Astrocyte (in vitro differentiated cells and primary cell): ENCODE measurements at regions not wholly inside any gene's neighbourhood (a gene's known extent, or its start where the extent isn't known, plus 50 kb on each side); places are given as distances from the start of the nearest gene placed in this dataset.

Source experiments
- DNase-seq: peaks from one replicate; pipeline ENCODE4 v3.0.0-alpha.2; 2010; ENCODE audit warnings: low read depth
- FAIRE-seq: peaks from 2 replicates; lab custom pipeline; 2011; peaks lifted over from hg19 to GRCh38; lab: Jason Lieb, UNC
- H2AFZ ChIP-seq: 2 replicates; pipeline ENCODE4 v1.6.0; 2012; ENCODE audit warnings: low read depth, low read length, inconsistent platforms
- H3K27ac ChIP-seq: 2 replicates; pipeline ENCODE4 v1.5.1; 2011; ENCODE audit warnings: low read depth, low read length, inconsistent platforms
- H3K27me3 ChIP-seq: 2 replicates; pipeline ENCODE4 v1.6.0; 2011; ENCODE audit warnings: low read length, inconsistent platforms; ENCODE audit not compliant: insufficient read depth
- H3K36me3 ChIP-seq: 2 replicates; pipeline ENCODE4 v1.5.1; 2011; ENCODE audit warnings: low read length, inconsistent platforms; ENCODE audit not compliant: insufficient read depth
- H3K4me1 ChIP-seq: 2 replicates; pipeline ENCODE4 v1.5.1; 2011; ENCODE audit warnings: low read length, inconsistent platforms; ENCODE audit not compliant: insufficient read depth
- H3K4me2 ChIP-seq: 2 replicates; pipeline ENCODE4 v1.6.0; 2012; ENCODE audit warnings: low read length, inconsistent platforms
- H3K4me3 ChIP-seq: 2 replicates; pipeline ENCODE4 v1.5.1; 2011; ENCODE audit warnings: low read depth, mild to moderate bottlenecking, low read length, inconsistent platforms; ENCODE audit not compliant: insufficient read depth
- H3K79me2 ChIP-seq: 2 replicates; pipeline ENCODE4 v1.6.0; 2012; ENCODE audit warnings: mild to moderate bottlenecking, low read length, inconsistent platforms; ENCODE audit not compliant: insufficient read depth
- H3K9ac ChIP-seq: 2 replicates; pipeline ENCODE4 v1.6.0; 2012; ENCODE audit warnings: mild to moderate bottlenecking, low read length, inconsistent platforms
- H3K9me3 ChIP-seq: 2 replicates; pipeline ENCODE4 v1.5.1; 2012; ENCODE audit warnings: low read depth, mild to moderate bottlenecking, low read length, inconsistent platforms; ENCODE audit not compliant: insufficient read depth
- H4K20me1 ChIP-seq: 2 replicates; pipeline ENCODE4 v1.6.0; 2012; ENCODE audit warnings: low read length, inconsistent platforms; ENCODE audit not compliant: insufficient read depth
- H3K27ac Mint-ChIP-seq: one replicate; pipeline ENCODE4 v1.8.0; 2021; ENCODE audit warnings: mild to moderate bottlenecking, mixed read lengths; ENCODE audit not compliant: unreplicated experiment
- H3K27me3 Mint-ChIP-seq: one replicate; pipeline ENCODE4 v1.8.0; 2021; ENCODE audit warnings: low read depth, mixed read lengths; ENCODE audit not compliant: unreplicated experiment
- H3K36me3 Mint-ChIP-seq: one replicate; pipeline ENCODE4 v1.8.0; 2021; ENCODE audit warnings: low read depth, mixed read lengths; ENCODE audit not compliant: unreplicated experiment
- H3K4me1 Mint-ChIP-seq: one replicate; pipeline ENCODE4 v1.8.0; 2021; ENCODE audit warnings: low read depth, mixed read lengths; ENCODE audit not compliant: unreplicated experiment
- H3K4me3 Mint-ChIP-seq: one replicate; pipeline ENCODE4 v1.8.0; 2021; ENCODE audit warnings: mild to moderate bottlenecking, moderate library complexity, mixed read lengths; ENCODE audit not compliant: unreplicated experiment
- H3K9me3 Mint-ChIP-seq: one replicate; pipeline ENCODE4 v1.8.0; 2021; ENCODE audit warnings: mild to moderate bottlenecking, mixed read lengths; ENCODE audit not compliant: unreplicated experiment
- EZH2 ChIP-seq: IDR thresholded peaks from 2 replicates; pipeline ENCODE4 v1.6.1; 2012; ENCODE audit warnings: mild to moderate bottlenecking, low read length, inconsistent platforms; ENCODE audit not compliant: insufficient read depth
- TF ChIP-seq, protein P1 (sequence below): IDR thresholded peaks from 2 replicates; pipeline ENCODE4 v1.5.1; 2011; ENCODE audit warnings: low read depth, mild to moderate bottlenecking, inconsistent platforms, low read length, moderate library complexity; ENCODE audit not compliant: insufficient read depth

DNA sequence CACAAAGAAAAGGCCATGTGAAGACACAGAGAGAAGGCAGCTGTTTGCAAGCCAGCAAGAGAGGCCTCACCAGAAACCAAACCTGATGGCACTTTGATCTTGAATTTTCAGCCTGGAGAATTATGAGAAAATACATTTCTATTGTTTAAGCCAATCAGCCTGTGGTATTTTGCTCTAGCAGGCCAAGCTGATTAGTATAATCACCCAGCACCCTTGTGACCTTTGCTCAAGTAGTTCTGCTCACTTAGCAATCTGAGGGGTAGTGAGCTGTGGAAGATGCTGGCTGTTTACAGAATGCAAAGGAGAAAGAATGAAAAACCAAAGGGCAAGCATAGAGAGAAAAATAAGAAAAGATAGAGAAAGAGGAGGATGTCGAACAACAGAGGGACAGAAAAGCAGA is 396.4 kb upstream of the BOD1L1 start:
- H3K27me3 ChIP-seq: no peaks in the 10 kb centered on the region
- no peak overlapping the region for H2AFZ ChIP-seq
- DNase-seq: no peak
- Mint-ChIP-seq H3K27ac (no peak overlapping the region), H3K9me3 (no peaks in the 10 kb centered on the region), H3K27me3 (peaks cover 5% of the 10 kb centered on the region), H3K4me3 (no peak overlapping the region), H3K36me3 (no peaks in the 10 kb centered on the region), H3K4me1 (peaks cover 9% of the 10 kb centered on the region)
- H3K79me2 ChIP-seq: no peaks in the 10 kb centered on the region
- no peak overlapping the region for H3K4me3 ChIP-seq
- no peak overlapping the region for H3K4me2 ChIP-seq
- no peak for FAIRE-seq
- H3K27ac ChIP-seq: no peak overlapping the region
- no peak for TF ChIP-seq EZH2
- TF ChIP-seq, protein P1, sequence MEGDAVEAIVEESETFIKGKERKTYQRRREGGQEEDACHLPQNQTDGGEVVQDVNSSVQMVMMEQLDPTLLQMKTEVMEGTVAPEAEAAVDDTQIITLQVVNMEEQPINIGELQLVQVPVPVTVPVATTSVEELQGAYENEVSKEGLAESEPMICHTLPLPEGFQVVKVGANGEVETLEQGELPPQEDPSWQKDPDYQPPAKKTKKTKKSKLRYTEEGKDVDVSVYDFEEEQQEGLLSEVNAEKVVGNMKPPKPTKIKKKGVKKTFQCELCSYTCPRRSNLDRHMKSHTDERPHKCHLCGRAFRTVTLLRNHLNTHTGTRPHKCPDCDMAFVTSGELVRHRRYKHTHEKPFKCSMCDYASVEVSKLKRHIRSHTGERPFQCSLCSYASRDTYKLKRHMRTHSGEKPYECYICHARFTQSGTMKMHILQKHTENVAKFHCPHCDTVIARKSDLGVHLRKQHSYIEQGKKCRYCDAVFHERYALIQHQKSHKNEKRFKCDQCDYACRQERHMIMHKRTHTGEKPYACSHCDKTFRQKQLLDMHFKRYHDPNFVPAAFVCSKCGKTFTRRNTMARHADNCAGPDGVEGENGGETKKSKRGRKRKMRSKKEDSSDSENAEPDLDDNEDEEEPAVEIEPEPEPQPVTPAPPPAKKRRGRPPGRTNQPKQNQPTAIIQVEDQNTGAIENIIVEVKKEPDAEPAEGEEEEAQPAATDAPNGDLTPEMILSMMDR: no peak
- H3K36me3 ChIP-seq: no peaks in the 10 kb centered on the region
- H3K4me1 ChIP-seq: peaks cover 11% of the 10 kb centered on the region
- H4K20me1 ChIP-seq: no peaks in the 10 kb centered on the region
- H3K9me3 ChIP-seq: no peaks in the 10 kb centered on the region
- H3K9ac ChIP-seq: no peak overlapping the region

- H3K9me3 Mint-ChIP-seq: no peaks in the 10 kb centered on the region
- no peak for DNase-seq
These were observed 397.6 kb upstream of the BOD1L1 start for GRCh38 chr4:14025111-14025510.

GRCh38 chr4:14025891-14026290 is 398.4 kb upstream of the BOD1L1 start:
- Mint-ChIP-seq H3K4me3 (no peak overlapping the region), H3K9me3 (no peaks in the 10 kb centered on the region), H3K36me3 (no peaks in the 10 kb centered on the region), H3K4me1 (peaks cover 12% of the 10 kb centered on the region), H3K27me3 (peaks cover 5% of the 10 kb centered on the region), H3K27ac (no peak overlapping the region)
- FAIRE-seq (no peak), DNase-seq (no peak)
- H3K27ac ChIP-seq: no peak overlapping the region
- no peaks in the 10 kb centered on the region for H3K36me3 ChIP-seq
- no peak overlapping the region for H2AFZ ChIP-seq
- TF ChIP-seq, protein P1: no peak
- TF ChIP-seq EZH2: no peak
- no peak overlapping the region for H3K4me3 ChIP-seq
- H3K9me3 ChIP-seq: no peaks in the 10 kb centered on the region
- H3K79me2 ChIP-seq: no peaks in the 10 kb centered on the region
- H3K9ac ChIP-seq: no peak overlapping the region
- H3K4me2 ChIP-seq: no peak overlapping the region
- peaks cover 11% of the 10 kb centered on the region for H3K4me1 ChIP-seq
- H4K20me1 ChIP-seq: no peaks in the 10 kb centered on the region
- no peaks in the 10 kb centered on the region for H3K27me3 ChIP-seq

More at GRCh38 chr4:14025111-14025510, 397.6 kb upstream of the BOD1L1 start:
- Mint-ChIP-seq H3K4me1 (peaks cover 9% of the 10 kb centered on the region), H3K36me3 (no peaks in the 10 kb centered on the region), H3K27ac (no peak overlapping the region), H3K4me3 (no peak overlapping the region), H3K27me3 (peaks cover 5% of the 10 kb centered on the region)
- no peak overlapping the region for H3K9ac ChIP-seq
- no peak overlapping the region for H3K4me3 ChIP-seq
- FAIRE-seq: no peak
- no peak overlapping the region for H2AFZ ChIP-seq
- H3K36me3 ChIP-seq: no peaks in the 10 kb centered on the region
- no peaks in the 10 kb centered on the region for H3K79me2 ChIP-seq
- no peaks in the 10 kb centered on the region for H3K9me3 ChIP-seq
- H3K4me2 ChIP-seq: no peak overlapping the region
- TF ChIP-seq, protein P1: no peak
- no peak for TF ChIP-seq EZH2
- no peaks in the 10 kb centered on the region for H3K27me3 ChIP-seq
- H4K20me1 ChIP-seq: no peaks in the 10 kb centered on the region
- peaks cover 11% of the 10 kb centered on the region for H3K4me1 ChIP-seq
- no peak overlapping the region for H3K27ac ChIP-seq
